Astrocyte of the spinal cord (primary cell): ENCODE measurements at regions not wholly inside any gene's neighbourhood (a gene's known extent, or its start where the extent isn't known, plus 50 kb on each side); places are given as distances from the start of the nearest gene placed in this dataset.
"Not testable (repeated sequence)": the region's sequence is repeated elsewhere in the genome, so short reads cannot be mapped to it uniquely, and the experiment has no call there.

Experiments
- DNase-seq: peaks from one replicate; pipeline ENCODE4 v3.0.0; 2011; ENCODE audit warnings: low read depth, low spot score
- H3K4me3 ChIP-seq: 2 replicates; pipeline ENCODE4 v1.5.1; 2011; ENCODE audit warnings: low read depth, mild to moderate bottlenecking, low read length, moderate library complexity
- in situ Hi-C: cut with HindIII; loops from 2 replicates; pipeline ENCODE4 v1.10.0; 2017; ENCODE audit warnings: low sequenced_read_pairs
- TF ChIP-seq, protein P1 (sequence below): IDR thresholded peaks from 2 replicates; pipeline ENCODE4 v1.5.1; 2012; ENCODE audit warnings: low read depth, mild to moderate bottlenecking, low read length, inconsistent platforms

DNA sequence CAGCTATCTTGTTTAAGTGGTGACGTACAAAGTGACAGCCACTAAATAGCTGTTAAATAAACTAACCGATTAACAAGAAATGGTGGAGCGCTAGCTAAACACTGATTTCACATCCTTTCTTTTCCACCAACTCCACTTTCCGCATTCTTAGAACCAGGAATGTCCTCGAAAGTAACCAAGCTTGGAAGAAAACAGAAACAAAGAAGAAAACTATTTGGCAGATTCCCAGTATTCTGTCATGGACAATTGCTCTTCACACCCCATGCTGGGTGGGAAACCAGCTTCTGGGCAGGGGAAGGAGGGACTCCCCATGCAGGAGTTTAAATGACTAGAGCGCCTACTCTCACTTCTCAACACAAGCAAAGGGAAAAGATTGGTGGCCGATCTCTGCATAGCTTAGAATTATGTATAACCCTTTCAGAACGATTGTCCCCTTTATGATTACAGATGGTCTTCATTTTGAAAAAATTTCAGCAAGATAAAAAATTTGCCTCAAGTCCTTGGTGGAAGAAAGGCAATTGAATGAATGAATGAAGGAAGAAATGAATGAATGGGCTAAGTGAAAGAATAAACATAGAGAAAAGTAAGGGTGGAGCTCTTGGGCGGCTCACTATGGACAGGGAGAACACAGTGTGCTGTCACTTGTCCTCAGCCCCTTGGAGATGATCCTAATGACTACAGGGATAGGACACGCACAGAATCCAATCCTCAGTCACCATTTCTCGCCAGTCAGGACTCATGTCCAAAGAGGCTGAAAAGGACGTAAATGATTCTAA is 148.7 kb upstream of the NEDD9 start:
- in situ Hi-C loops, result no loop called here
- TF ChIP-seq, protein P1, sequence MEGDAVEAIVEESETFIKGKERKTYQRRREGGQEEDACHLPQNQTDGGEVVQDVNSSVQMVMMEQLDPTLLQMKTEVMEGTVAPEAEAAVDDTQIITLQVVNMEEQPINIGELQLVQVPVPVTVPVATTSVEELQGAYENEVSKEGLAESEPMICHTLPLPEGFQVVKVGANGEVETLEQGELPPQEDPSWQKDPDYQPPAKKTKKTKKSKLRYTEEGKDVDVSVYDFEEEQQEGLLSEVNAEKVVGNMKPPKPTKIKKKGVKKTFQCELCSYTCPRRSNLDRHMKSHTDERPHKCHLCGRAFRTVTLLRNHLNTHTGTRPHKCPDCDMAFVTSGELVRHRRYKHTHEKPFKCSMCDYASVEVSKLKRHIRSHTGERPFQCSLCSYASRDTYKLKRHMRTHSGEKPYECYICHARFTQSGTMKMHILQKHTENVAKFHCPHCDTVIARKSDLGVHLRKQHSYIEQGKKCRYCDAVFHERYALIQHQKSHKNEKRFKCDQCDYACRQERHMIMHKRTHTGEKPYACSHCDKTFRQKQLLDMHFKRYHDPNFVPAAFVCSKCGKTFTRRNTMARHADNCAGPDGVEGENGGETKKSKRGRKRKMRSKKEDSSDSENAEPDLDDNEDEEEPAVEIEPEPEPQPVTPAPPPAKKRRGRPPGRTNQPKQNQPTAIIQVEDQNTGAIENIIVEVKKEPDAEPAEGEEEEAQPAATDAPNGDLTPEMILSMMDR, result no peak
- no peak overlapping the region for H3K4me3 ChIP-seq

GRCh38 chr6:11380549-11380948 is 148.1 kb upstream of the NEDD9 start:
- no peak for DNase-seq
- in situ Hi-C loops, result no loop called here
- TF ChIP-seq, protein P1, result no peak
- no peak overlapping the region for H3K4me3 ChIP-seq

More for the DNA sequence above, 148.7 kb upstream of the NEDD9 start:
- peak; percentile 63 for DNase-seq

GRCh38 chr6:11379805-11380204 is 147.3 kb upstream of the NEDD9 start:
- TF ChIP-seq, protein P1, result no peak
- DNase-seq, result no peak
- in situ Hi-C loops, result no loop called here
- H3K4me3 ChIP-seq, result no peak overlapping the region

GRCh38 chr6:11378639-11379038 is 146.2 kb upstream of the NEDD9 start:
- H3K4me3 ChIP-seq, result no peak overlapping the region

DNA sequence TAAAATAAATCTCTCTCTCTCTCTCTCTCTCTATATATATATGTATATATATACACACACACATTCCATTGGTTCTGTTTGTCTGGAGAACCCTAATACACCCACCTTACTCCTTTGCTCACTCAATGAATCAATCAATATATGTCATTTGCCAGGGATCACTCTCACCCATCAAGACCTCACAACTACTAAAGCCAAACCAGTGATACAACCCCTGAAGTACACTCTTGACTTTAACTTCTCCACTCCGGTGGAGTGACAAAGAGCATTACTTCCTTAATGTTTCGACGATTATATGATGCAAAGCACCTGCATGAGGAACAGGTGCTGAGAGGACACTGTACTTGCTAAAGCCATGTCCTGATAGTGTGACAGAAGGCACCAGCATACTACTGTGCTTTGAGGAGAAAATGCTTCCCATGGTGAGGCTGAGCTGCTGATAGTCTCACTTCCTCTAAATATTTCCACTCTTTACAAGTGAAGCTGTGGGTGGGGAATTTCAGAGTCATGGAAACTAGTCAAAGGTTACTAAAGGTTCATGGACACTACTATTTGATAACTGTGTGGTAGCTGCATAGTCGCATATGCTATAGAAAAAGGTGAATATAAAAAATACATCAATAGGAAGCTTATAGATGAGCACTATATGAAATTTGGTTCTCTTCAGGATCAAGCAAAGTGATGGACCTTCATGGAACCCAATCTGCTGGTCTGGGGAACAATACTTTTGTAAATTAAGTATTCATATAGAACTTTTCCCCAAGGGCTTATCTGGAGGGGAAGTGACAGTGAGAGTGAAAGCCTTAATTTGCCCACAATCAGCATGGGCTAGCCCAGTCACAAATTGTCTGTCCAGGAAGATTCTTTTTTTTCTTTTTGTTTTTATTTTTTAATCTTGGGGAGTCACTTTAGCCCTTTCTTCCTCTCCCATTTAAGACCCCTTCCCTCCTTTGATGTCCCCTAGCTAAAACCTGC is 141.9 kb upstream of the NEDD9 start:
- in situ Hi-C loops, result no loop called here
- H3K4me3 ChIP-seq, result no peak overlapping the region
- TF ChIP-seq, protein P1, result no peak
- DNase-seq, result no peak

More at GRCh38 chr6:11378639-11379038, 146.2 kb upstream of the NEDD9 start:
- TF ChIP-seq, protein P1, result no peak
- no peak for DNase-seq
- in situ Hi-C loops, result no loop called here

DNA sequence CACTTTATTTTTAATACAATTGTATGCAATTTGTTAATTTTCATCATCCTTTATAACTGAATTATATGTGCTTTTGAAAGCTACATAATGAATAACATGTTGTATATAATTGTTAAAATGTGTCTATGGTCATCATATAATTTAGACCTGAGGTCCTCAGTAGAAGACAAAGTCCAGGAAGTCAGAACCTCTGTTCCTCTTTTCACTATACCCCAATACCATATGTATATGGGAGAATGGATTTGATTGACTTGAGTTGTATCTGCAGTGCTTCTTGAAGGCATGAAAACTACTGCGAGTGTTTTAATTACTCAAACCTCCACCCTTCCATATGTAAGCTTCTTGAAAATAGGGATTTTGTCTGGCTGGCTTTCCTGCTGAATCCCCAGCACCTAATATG is 140.7 kb upstream of the NEDD9 start:
- TF ChIP-seq, protein P1, result no peak
- H3K4me3 ChIP-seq, result no peak overlapping the region
- in situ Hi-C loops, result no loop called here
- no peak for DNase-seq

GRCh38 chr6:11372186-11372790 is 139.8 kb upstream of the NEDD9 start:
- H3K4me3 ChIP-seq, DNase-seq, in situ Hi-C loops: not testable (repeated sequence)
